ACC112 (cell line): ENCODE measurements at regions not wholly inside any gene's neighbourhood (a gene's known extent, or its start where the extent isn't known, plus 50 kb on each side); places are given as distances from the start of the nearest gene placed in this dataset.

Experiments
- H2AFZ ChIP-seq: fragments of 200-600 bp; sonication (generic); one replicate; pipeline ENCODE4 v1.6.0; 2017; ENCODE audit warnings: antibody characterized with exemption, low read length; ENCODE audit not compliant: unreplicated experiment
- H3K27ac ChIP-seq: fragments of 200-600 bp; sonication (generic); 2 replicates; pipeline ENCODE4 v1.5.1; 2014; ENCODE audit warnings: low read depth, mild to moderate bottlenecking, antibody characterized with exemption, low read length, moderate library complexity
- H3K27me3 ChIP-seq: fragments of 200-600 bp; sonication (generic); 2 replicates; pipeline ENCODE4 v1.6.1; 2014; ENCODE audit warnings: mild to moderate bottlenecking, antibody characterized with exemption, low read length, moderate library complexity, mixed read lengths; ENCODE audit not compliant: insufficient read depth
- H3K36me3 ChIP-seq: fragments of 200-600 bp; sonication (generic); 2 replicates; pipeline ENCODE4 v1.6.1; 2016; ENCODE audit warnings: mild to moderate bottlenecking, antibody characterized with exemption, low read length, moderate library complexity, mixed read lengths; ENCODE audit not compliant: insufficient read depth
- H3K4me1 ChIP-seq: fragments of 200-600 bp; sonication (generic); one replicate; pipeline ENCODE4 v1.6.1; 2016; ENCODE audit warnings: low read length, mixed read lengths; ENCODE audit not compliant: insufficient read depth, unreplicated experiment, control insufficient read depth
- H3K4me3 ChIP-seq: fragments of 200-600 bp; sonication (generic); 2 replicates; pipeline ENCODE4 v1.5.1; 2014; ENCODE audit warnings: mild to moderate bottlenecking, low read depth, low read length
- H3K79me2 ChIP-seq: fragments of 200-600 bp; sonication (generic); one replicate; pipeline ENCODE4 v1.6.0; 2016; ENCODE audit warnings: low read length; ENCODE audit not compliant: control insufficient read depth, unreplicated experiment, insufficient read depth

GRCh38 chr2:154908327-154908726 is 209.8 kb downstream of the KCNJ3 start:
- no peaks in the 10 kb centered on the region for H3K4me1 ChIP-seq
- no peaks in the 10 kb centered on the region for H3K79me2 ChIP-seq
- no peak overlapping the region for H3K27ac ChIP-seq
- no peaks in the 10 kb centered on the region for H3K36me3 ChIP-seq
- no peaks in the 10 kb centered on the region for H3K27me3 ChIP-seq
- no peak overlapping the region for H3K4me3 ChIP-seq
- no peak overlapping the region for H2AFZ ChIP-seq
